ENCODE measurements at regions not wholly inside any gene's neighbourhood (a gene's known extent, or its start where the extent isn't known, plus 50 kb on each side); places are given as distances from the start of the nearest gene placed in this dataset.

DNA sequence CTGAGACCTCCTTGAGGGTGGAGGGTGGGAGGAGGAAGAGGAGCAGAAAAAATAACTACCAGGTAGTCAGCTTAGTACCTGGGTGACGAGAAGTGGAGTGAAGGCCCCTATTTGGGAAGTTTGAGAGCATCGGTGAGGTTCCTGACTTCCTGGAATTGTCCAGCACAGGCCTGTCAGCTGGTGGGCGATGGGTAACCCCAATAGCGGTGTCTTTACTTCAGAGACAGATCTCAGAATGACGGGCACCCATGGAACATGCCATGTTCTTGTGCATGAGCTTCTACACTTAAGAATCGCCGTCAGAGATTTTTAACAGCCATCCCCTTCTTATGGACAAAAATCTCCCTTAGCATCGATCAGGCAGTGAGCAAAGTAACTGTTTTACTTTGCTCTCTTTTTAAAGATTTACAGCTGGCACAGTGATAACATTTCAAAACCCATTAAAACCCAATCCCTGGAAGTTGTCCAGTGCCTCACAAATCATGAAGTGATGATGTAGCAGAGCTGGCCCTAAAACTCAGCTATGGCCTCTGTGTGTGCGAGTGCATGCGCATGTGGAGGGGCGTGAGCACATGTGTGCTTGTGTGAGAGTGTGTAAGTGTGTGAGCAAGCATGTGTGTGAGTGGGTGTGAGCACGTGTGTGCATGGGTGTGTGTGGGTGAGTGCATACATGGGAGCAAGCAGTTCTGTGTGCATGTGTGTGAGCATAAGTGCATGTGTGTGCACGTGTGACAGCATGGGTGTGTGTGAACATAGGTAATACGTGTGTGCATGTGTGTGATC, 85.2 kb downstream of the DLL1 start:
- TF ChIP-seq CTCF (conservative IDR thresholded peaks at IDR 0.05): no peak
- no peak for TF ChIP-seq ZFX (IDR thresholded peaks at IDR 0.05)

Data from C4-2B (cell line).